Kidney tubule cell (primary cell): ENCODE measurements at regions not wholly inside any gene's neighbourhood (a gene's known extent, or its start where the extent isn't known, plus 50 kb on each side); places are given as distances from the start of the nearest gene placed in this dataset.

Experiments
- DNase-seq: peaks from one replicate; pipeline ENCODE4 v3.0.0-alpha.2; 2018; ENCODE audit warnings: low spot score

DNA sequence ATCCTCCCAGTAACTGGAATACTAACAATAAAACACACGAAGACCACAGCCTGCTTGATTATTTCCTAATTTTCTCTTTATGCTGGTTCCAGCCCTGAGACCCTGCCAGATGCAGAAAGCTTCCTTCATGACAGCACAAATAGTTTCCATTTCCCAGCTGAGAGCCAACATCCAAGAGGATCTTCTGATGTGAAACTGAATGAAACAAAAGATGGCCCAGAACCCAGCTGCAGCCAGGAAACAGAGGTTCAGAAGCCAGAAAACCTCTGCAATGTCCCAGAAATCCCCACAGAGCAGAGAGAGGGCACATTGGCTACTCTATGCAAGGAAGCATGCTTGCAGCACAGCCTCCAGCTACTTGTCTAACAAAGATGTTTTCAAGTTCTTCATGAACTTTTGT lies 61.8 kb upstream of the PLEKHG1 start:
- DNase-seq: no peak

DNA sequence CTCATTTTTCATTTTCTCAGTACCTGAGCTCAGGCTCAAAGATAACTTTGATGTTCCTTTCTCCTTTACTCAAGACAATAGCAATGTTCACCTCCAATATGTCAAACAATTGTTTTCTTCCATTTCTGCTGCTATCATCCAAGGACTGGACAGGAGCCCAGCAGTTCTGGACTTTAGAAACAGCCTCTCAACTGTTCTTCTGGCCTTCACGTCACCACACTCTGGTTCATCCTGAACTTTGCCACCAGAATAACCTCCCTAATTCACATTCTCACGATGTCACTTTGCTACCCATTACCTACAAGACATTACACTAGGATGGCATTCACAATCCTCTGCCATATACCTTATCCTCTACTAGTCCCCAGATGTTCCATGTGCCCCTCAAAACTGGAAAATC lies 60.6 kb upstream of the PLEKHG1 start:
- no peak for DNase-seq

DNA sequence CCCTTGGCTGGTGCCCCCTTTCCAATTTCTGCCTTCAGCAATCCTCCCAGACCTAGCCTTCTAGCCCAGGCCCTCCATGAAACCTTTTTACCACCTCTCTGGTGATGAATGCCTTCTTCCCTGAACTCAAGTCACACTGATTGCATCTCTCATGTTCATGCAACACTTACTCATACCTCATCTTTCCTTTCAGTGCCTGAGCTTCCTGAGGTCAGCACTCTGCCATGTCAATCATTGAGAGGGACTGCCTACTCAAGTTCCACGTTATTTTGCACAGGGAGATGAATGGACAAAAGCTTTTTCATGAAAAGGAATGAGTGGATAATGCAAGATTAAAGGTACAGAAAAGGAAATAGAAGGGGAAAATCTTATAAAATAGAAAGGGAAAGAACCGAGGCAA lies 60.1 kb upstream of the PLEKHG1 start:
- peak; percentile 54 for DNase-seq

DNA sequence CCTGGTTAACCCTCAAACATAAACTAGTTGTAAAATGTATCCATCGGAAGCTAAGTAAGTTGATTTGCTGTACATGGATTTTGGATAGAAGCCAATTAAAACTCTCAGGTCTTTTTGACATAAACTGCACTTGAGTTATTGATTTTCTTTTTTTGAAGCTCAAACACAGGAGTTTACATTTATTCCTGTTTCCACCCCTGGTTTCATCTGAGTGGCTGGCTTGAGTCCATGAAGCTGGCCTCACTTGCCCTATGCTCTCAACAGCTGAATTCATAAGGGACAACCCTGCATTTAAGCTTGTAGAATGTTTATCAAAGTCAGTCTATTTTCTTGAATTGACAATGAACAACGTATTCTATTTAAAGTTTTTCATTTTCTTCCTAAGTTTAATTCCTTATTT lies 58.1 kb upstream of the PLEKHG1 start:
- DNase-seq: no peak

DNA sequence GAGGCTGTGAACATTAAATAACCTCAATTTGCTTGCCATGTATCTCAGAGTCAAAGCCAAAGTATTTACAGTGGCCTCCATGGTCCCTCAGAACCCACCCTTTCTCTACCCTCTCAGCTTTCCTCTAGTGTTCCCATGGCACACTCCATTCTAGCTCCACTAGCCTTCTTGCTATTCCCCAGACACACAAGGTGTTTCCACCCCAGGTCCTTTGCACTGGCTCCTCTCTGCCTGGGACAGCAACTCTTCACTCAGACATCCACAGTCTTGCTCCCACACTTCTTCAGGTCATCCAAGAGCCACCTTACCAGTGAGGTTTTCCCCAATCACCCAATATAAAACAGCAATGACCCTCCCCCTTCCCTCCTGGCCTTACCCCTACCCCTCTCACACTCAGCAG lies 56.5 kb upstream of the PLEKHG1 start:
- no peak for DNase-seq

DNA sequence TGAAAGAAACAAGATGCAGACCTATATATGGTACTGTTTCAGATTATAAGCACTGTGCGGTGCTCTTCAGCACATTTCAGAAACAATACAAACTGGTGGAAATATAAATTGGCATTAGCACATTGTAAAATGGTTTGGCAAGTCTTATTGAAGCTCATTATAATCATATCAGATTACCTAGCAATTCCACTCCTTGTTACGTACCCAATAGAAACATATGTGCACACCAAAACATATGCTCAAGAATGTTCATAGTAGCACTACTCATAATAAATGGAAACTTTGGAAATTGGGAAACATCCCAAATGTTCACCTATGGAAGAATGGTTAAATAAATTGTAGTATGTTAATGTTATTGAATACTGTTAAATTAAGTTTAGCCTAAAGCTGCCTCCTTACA lies 54.9 kb upstream of the PLEKHG1 start:
- no peak for DNase-seq

DNA sequence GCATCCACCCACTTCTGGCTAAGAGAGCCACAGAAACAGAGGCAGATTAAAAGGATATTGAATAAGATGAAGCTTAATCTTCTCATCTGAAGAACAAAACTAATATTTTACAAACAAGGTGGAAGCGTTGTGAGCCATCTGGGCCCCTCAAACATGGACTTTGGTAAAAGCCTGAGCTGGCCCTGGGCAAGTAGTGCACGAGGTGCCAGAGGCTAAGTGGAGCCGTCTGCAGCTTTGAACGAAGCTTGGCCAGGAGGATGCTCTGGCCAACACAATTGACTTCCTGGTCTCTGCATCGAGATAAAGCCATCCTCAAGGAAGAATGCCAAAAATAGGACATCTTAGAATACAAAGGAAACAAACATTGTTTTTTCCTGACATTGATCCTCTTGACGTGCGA lies 53.2 kb upstream of the PLEKHG1 start:
- no peak for DNase-seq

DNA sequence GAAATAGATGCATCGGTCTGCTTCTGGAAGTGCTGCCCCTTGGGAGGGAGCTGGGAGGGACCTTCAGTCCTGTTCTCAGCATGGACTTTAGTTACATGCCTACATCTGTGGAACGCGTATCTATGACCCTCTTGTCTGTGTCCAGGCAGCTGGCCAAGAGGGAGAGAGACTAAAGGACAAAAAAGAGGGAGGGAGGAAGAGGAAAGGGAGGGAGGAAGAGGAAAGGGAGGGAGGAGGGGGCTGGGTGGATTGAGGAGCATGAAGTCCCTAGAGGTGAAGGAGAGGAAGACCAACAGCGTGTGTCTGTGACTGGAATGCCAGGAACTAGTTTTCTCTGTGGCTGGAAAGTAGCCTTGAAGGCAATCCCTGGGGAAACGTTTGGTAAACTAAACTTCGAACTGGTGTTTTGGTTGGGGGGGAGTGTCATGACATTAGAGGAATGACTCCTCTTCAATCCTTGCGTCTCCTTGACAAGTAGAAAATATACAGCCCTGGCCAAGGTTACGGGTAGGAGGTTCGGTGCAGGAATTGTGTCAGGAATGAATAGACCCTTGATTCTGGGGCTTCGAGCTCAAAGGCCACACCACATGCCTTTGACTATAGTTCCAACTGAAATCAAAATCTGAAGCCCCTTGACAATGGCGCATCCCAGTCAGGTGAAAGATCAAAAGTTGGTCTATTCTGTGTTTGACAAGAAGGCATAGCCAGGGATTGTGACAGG lies 52.0 kb upstream of the PLEKHG1 start:
- no peak for DNase-seq

DNA sequence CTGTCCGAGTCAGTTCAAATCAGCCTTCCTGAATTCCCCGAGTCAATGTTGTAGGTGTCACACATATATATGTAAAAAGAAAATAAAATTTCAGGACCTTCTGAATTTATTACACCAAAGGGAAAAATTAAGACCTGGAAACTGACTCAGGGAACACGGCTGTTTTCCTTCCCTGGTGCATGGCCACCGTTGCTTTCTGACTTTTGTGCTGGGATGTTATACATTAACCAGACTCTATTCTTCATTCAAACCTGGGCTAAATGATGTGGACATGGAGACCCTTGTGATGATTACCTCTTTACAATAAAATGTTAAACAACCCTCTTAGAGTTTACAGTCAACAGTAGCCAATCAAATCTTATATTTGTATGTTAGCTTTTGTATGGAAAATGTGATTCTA lies 51.4 kb upstream of the PLEKHG1 start:
- no peak for DNase-seq

DNA sequence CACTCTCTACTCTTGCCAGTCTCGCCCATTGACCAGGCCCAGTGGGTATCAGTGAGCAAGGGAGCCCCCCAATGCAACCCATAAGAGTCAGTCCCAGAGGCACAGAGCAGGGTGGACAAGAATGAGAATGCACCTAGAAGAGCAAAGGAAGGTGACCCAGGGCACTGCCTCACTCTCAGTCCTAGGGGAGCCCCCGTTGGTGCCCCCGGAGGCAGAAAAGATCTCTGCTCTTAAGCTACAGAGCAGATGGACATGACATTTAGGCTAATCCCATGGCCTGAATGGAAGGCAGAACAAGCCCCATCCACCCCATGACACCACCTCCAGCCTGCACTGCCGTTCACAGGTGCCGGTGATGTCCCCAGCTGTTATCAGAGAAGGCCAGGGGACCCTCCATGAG lies 50.7 kb upstream of the PLEKHG1 start:
- DNase-seq: no peak

DNA sequence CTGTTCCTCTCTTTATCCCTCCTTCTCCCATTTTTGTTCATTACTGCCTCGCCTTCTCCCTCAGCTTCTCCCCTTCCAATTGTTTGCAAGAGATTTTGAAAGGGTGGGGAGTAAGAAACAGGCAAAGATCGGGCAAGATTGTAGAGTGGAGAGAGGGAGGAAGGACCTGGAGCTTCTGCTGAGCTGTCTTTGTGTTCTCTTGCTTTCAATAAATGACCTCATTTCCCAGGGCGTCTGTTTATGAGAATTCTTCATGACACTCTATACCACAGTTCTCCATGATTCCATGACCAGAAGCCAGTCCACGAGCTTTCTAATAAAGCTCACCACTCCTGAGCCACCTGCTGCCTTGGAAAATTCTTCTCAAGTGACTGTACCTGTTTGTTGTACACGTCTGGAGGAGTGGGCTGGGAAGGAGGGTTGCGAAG lies 50.0 kb upstream of the PLEKHG1 start:
- peak; percentile 67 for DNase-seq
